Hepatocyte (in vitro differentiated cells): ENCODE measurements at regions not wholly inside any gene's neighbourhood (a gene's known extent, or its start where the extent isn't known, plus 50 kb on each side); places are given as distances from the start of the nearest gene placed in this dataset.

Source experiments
- EZH2 ChIP-seq: fragments of 200-600 bp; sonication (generic); IDR thresholded peaks from 2 replicates; pipeline ENCODE4 v1.6.1; 2016; ENCODE audit warnings: antibody characterized with exemption, mild to moderate bottlenecking, borderline replicate concordance
- EZH2phosphoT487 ChIP-seq: fragments of 200-600 bp; sonication (generic); IDR thresholded peaks from one replicate; pipeline ENCODE4 v1.6.1; 2018; ENCODE audit warnings: antibody characterized with exemption, mild to moderate bottlenecking, low read depth, moderate library complexity; ENCODE audit not compliant: unreplicated experiment, severe bottlenecking
- TF ChIP-seq, protein P1 (sequence below): fragments of 200-600 bp; sonication (generic); IDR thresholded peaks from 2 replicates; pipeline ENCODE4 v1.5.1; 2016; ENCODE audit warnings: antibody characterized with exemption, mild to moderate bottlenecking; ENCODE audit not compliant: poor library complexity

DNA sequence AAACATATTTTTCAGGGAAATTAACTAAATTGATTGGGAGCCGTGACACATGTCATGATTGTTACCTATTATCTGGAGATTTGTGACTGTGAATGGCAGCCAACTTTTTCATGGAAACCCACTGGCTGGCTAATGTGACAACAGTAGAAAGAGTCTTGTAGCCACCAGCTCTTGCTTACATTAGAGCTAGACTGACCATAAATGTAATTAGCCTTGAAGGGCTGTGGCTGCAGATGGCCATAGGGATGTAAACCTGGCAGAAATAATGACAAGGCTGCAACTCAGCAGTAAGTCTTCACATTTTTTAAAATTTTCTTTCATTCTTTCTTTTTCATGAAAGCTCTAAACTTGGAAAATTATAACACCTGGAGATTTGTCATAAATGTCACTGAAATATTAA lies 168.2 kb upstream of the ROBO2 start:
- TF ChIP-seq, protein P1, sequence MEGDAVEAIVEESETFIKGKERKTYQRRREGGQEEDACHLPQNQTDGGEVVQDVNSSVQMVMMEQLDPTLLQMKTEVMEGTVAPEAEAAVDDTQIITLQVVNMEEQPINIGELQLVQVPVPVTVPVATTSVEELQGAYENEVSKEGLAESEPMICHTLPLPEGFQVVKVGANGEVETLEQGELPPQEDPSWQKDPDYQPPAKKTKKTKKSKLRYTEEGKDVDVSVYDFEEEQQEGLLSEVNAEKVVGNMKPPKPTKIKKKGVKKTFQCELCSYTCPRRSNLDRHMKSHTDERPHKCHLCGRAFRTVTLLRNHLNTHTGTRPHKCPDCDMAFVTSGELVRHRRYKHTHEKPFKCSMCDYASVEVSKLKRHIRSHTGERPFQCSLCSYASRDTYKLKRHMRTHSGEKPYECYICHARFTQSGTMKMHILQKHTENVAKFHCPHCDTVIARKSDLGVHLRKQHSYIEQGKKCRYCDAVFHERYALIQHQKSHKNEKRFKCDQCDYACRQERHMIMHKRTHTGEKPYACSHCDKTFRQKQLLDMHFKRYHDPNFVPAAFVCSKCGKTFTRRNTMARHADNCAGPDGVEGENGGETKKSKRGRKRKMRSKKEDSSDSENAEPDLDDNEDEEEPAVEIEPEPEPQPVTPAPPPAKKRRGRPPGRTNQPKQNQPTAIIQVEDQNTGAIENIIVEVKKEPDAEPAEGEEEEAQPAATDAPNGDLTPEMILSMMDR, result no peak
- TF ChIP-seq EZH2phosphoT487 (no peak), EZH2 (no peak)
